SK-N-SH treated with all-trans-retinoic acid at 6 μM for 48 hours (cell line): ENCODE measurements at regions not wholly inside any gene's neighbourhood (a gene's known extent, or its start where the extent isn't known, plus 50 kb on each side); places are given as distances from the start of the nearest gene placed in this dataset.

Source experiments
- ATAC-seq: fragments of 200-7000 bp; cut with Tn5 transposase; 3 replicates; pipeline ENCODE4 v1.9.1; 2020; ENCODE audit warnings: mild to moderate bottlenecking, moderate library complexity
- ARNTL ChIP-seq: fragments of 450-650 bp; formaldehyde crosslinking; IDR thresholded peaks from 2 replicates; pipeline ENCODE4 v1.5.0; 2020; ENCODE audit warnings: low read depth, mild to moderate bottlenecking, moderate library complexity, borderline replicate concordance
- BACH2 ChIP-seq: fragments of 250-450 bp; sonication (Bioruptor Pico); IDR thresholded peaks from 2 replicates; pipeline ENCODE4 v1.9.0; 2021; ENCODE audit warnings: mild to moderate bottlenecking, borderline replicate concordance
- CREB5 ChIP-seq: fragments of 250-450 bp; sonication (Bioruptor Pico); IDR thresholded peaks from 2 replicates; pipeline ENCODE4 v1.5.1; 2020; ENCODE audit warnings: low read depth, mild to moderate bottlenecking, moderate library complexity
- CSRNP3 ChIP-seq: fragments of 250-450 bp; sonication (Bioruptor Pico); IDR thresholded peaks from 2 replicates; pipeline ENCODE4 v1.5.1; 2021; ENCODE audit warnings: mild to moderate bottlenecking, moderate library complexity
- GLIS3 ChIP-seq: fragments of 250-450 bp; sonication (Bioruptor Pico); IDR thresholded peaks from 2 replicates; pipeline ENCODE4 v1.5.0; 2020; ENCODE audit warnings: mild to moderate bottlenecking, moderate library complexity
- ISL1 ChIP-seq: fragments of 250-450 bp; sonication (Bioruptor Pico); IDR thresholded peaks from 2 replicates; pipeline ENCODE4 v2.1.2; 2022; ENCODE audit warnings: mild to moderate bottlenecking, moderate library complexity
- OSR1 ChIP-seq: fragments of 250-450 bp; sonication (Bioruptor Pico); IDR thresholded peaks from 2 replicates; pipeline ENCODE4 v1.8.0; 2022; ENCODE audit warnings: moderate library complexity, mild to moderate bottlenecking, inconsistent platforms
- PATZ1 ChIP-seq: fragments of 250-450 bp; sonication (Bioruptor Pico); IDR thresholded peaks from 2 replicates; pipeline ENCODE4 v1.8.0; 2020; ENCODE audit warnings: mild to moderate bottlenecking, moderate library complexity, borderline replicate concordance
- RARB ChIP-seq: fragments of 250-450 bp; sonication (Bioruptor Pico); IDR thresholded peaks from 2 replicates; pipeline ENCODE4 v1.8.0; 2021; ENCODE audit warnings: mild to moderate bottlenecking, moderate library complexity
- TCF4 ChIP-seq: fragments of 250-450 bp; sonication (Bioruptor Pico); IDR thresholded peaks from 2 replicates; pipeline ENCODE4 v1.8.0; 2021; ENCODE audit warnings: mild to moderate bottlenecking, moderate library complexity, borderline replicate concordance
- ZC3H10 ChIP-seq: fragments of 250-450 bp; sonication (Bioruptor Pico); IDR thresholded peaks from 2 replicates; pipeline ENCODE4 v1.5.1; 2021; ENCODE audit warnings: mild to moderate bottlenecking, moderate library complexity
- ZFP3 ChIP-seq: fragments of 250-450 bp; sonication (Bioruptor Pico); IDR thresholded peaks from 2 replicates; pipeline ENCODE4 v1.5.0; 2020; ENCODE audit warnings: mild to moderate bottlenecking, moderate library complexity
- ZFP30 ChIP-seq: fragments of 450-650 bp; formaldehyde crosslinking; IDR thresholded peaks from 2 replicates; pipeline ENCODE4 v1.5.0; 2022; ENCODE audit warnings: mild to moderate bottlenecking, moderate library complexity
- ZNF565 ChIP-seq: fragments of 450-650 bp; formaldehyde crosslinking; conservative IDR thresholded peaks from 2 replicates; pipeline ENCODE4 v1.5.0; 2020; ENCODE audit warnings: low read depth, mild to moderate bottlenecking, moderate library complexity
- ZNF70 ChIP-seq: fragments of 450-650 bp; formaldehyde crosslinking; IDR thresholded peaks from 2 replicates; pipeline ENCODE4 v1.5.0; 2020; ENCODE audit warnings: mild to moderate bottlenecking, moderate library complexity
- ZNF8 ChIP-seq: fragments of 450-650 bp; formaldehyde crosslinking; IDR thresholded peaks from 2 replicates; pipeline ENCODE4 v1.5.0; 2020; ENCODE audit warnings: mild to moderate bottlenecking, moderate library complexity

DNA sequence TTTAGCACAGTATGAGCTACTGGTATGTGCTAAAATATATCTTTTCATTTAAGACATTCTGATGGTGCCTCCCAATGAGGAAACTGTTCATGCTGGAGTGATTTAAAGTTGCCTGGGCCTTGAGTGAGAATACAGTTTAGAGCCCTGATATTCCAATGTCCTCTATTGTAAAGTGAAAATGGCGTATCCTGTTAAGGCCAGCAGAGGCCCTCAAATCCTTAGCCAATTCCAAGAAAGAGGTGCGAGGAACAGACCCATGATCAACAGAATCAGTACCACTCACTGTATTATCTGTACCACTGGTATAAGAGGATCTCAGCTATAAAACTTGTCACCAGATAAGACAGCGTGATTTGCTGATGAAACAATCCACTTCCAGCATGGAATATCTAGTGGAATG is 273.1 kb upstream of the SLITRK5 start:
- TF ChIP-seq ARNTL (CRISPR knock-in tag) (no peak), CREB5 (CRISPR knock-in tag) (no peak), PATZ1 (CRISPR knock-in tag) (no peak), ZFP30 (CRISPR knock-in tag) (no peak), GLIS3 (CRISPR knock-in tag) (no peak)
- no peak for ATAC-seq

GRCh38 chr13:87403748-87404432 is 267.3 kb upstream of the SLITRK5 start:
- no peak for ATAC-seq
- TF ChIP-seq ZFP3 (CRISPR knock-in tag) (no peak), ZNF70 (no peak), CREB5 (CRISPR knock-in tag) (no peak), RARB (no peak), ISL1 (CRISPR knock-in tag) (no peak)

DNA sequence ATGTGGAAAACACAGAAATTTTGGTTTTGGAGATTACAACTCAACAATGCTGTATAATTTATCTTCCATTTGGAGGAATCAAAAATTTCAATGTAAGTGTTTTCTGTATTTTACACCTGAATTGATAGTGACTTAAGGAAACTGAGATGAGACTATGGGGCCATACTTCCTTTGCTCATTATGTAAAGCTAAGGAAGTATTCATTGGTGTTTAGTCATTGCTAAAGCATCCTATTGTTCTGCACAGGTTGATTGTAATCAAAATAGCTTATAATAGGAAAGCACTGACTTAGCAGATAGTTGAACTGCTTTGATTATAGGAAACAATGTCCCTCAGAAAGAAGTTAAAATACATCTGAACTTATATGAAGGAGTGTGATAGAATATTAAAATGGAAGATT is 244.4 kb upstream of the SLITRK5 start:
- no peak for ATAC-seq
- TF ChIP-seq ISL1 (CRISPR knock-in tag) (no peak), CSRNP3 (CRISPR knock-in tag) (no peak), CREB5 (CRISPR knock-in tag) (no peak)
- TF ChIP-seq, all 23 proteins: peak for 0

- ATAC-seq = no peak
- TF ChIP-seq ZFP30 (CRISPR knock-in tag) = no peak
- no peak for TF ChIP-seq OSR1 (CRISPR knock-in tag)
- no peak for TF ChIP-seq CREB5 (CRISPR knock-in tag)
- no peak for TF ChIP-seq ISL1 (CRISPR knock-in tag)
- no peak for TF ChIP-seq ZC3H10 (CRISPR knock-in tag)
- no peak for TF ChIP-seq PATZ1 (CRISPR knock-in tag)
- TF ChIP-seq CSRNP3 (CRISPR knock-in tag) = no peak
- TF ChIP-seq ZNF565 (CRISPR knock-in tag) = no peak
- no peak for TF ChIP-seq ZFP3 (CRISPR knock-in tag)
- no peak for TF ChIP-seq ZNF8 (CRISPR knock-in tag)
- TF ChIP-seq TCF4 (CRISPR knock-in tag) = no peak
- TF ChIP-seq BACH2 (CRISPR knock-in tag) = no peak
Observed at GRCh38 chr13:87444135-87444534, 227.0 kb upstream of the SLITRK5 start.
